Stimulated activated CD8-positive, alpha-beta memory T cell treated with anti-CD3 and anti-CD28 coated beads, Interleukin-2, amount 100 ng/mL, for 48 hours (primary cell): ENCODE measurements at regions not wholly inside any gene's neighbourhood (a gene's known extent, or its start where the extent isn't known, plus 50 kb on each side); places are given as distances from the start of the nearest gene placed in this dataset.

Source experiments
- DNase-seq, 2 donors: peaks; one replicate each; pipeline ENCODE4 v3.0.0-alpha.2; 2020; ENCODE audit warnings: low read depth in 2 of 2

GRCh38 chr2:30048636-30049175 is 98.1 kb upstream of the YPEL5 start:
- no peak for DNase-seq

GRCh38 chr2:30055548-30055947 is 91.3 kb upstream of the YPEL5 start:
- no peak for DNase-seq

GRCh38 chr2:30060562-30060961 is 86.2 kb upstream of the YPEL5 start:
- DNase-seq = no peak

GRCh38 chr2:30068067-30068466 is 78.7 kb upstream of the YPEL5 start:
- no peak for DNase-seq

GRCh38 chr2:30072250-30072842 is 74.5 kb upstream of the YPEL5 start:
- DNase-seq = peak; percentile 28 to 37

DNA sequence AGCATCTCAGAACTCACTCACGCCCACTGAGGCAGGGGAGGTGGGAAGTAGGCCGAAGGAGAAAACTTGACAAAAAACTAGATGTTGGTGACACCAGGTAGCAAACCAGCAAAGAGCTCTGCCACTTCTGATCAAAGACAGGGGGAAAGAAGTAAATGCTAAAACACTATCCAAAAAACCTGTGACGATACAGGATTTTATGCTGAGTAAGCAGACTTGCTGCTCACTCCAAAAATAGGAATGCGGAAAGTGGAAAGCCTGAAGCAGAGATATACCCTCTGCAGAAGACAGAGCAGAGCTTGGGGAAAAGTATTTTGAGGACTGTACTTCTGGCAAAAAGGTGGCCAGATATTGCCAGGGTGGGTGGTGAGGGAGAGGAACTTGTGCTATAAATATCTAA is 73.3 kb upstream of the YPEL5 start:
- DNase-seq = no peak

GRCh38 chr2:30074023-30074422 is 72.8 kb upstream of the YPEL5 start:
- no peak for DNase-seq

GRCh38 chr2:30078521-30078920 is 68.3 kb upstream of the YPEL5 start:
- no peak for DNase-seq

- no peak for DNase-seq
Observed at GRCh38 chr2:30084915-30085314, 61.9 kb upstream of the YPEL5 start.

DNA sequence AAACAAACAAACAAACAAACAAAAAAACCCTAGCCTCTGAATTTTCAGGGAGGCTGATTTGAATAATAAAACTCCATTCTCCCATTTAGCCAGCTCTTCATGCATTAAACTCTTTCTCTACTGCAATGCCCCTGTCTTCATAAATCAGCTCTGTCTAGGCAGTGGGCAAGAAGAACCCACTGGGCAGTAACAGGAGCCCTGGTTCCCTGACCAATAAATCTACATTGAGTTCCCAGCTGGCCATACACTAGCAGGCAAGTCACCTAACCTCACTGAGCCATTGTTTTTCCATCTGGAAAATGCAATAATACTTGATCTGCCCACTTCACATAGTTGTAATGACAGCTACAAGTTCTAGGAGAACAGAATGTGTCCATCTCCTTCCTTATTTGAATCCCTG is 57.6 kb upstream of the YPEL5 start:
- no peak for DNase-seq

DNA sequence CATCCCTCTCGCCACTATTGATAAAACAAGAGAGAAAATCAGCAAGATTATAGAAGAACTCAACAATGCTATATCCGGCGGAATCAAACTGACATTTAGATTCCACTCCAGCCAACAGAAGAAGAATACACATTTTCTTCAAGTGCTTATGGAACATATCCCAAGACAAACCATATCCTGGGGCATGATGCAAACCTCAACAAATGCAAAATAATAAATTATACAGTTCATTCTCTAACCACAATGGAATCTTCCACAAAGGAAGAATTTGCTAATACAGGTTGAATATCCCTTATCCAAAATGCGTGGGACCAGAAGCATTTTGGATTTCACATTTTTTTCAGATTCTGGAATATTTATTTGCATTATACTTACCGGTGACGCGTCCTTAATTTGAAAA is 51.4 kb upstream of the YPEL5 start:
- no peak for DNase-seq

DNA sequence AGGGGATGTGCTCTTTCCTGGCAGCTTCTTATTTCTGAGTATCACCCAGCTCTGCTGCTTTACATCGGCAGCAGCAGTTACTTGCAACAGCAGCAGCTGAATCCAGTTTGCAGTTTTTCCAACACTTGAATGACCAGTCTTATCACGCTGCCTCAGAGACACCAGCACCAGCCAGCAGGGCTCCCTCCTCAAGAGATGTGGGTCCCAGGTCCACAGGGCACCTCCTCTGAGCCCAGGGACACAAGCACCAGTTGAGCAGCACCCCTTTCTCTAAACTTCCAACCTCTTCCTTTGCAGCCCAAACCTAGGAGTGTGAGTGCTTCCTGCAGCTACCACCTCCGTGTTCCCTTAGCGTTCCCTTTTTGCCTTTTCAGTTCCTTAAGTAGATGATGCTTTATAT is 50.4 kb upstream of the YPEL5 start:
- DNase-seq = no peak
